H1 (cell line): ENCODE measurements at regions not wholly inside any gene's neighbourhood (a gene's known extent, or its start where the extent isn't known, plus 50 kb on each side); places are given as distances from the start of the nearest gene placed in this dataset.

Experiments used
- CEBPB ChIP-seq: IDR thresholded peaks from 2 replicates; pipeline ENCODE4 v1.6.1; 2012; ENCODE audit warnings: low read depth, low read length
- CTCF ChIP-seq, 3 experiments: IDR thresholded peaks; 1 replicate in 2 of 3; 2 replicates in 1 of 3; pipeline versions ENCODE4 v1.5.1 to v1.6.1; 2011; ENCODE audit warnings: low read length in 3 of 3, mild to moderate bottlenecking in 3 of 3, inconsistent platforms in 2 of 3, low read depth in 1 of 3, moderate library complexity in 1 of 3; ENCODE audit not compliant: insufficient read depth in 1 of 3; ENCODE audit errors: control extremely low read depth in 1 of 3
- HDAC2 ChIP-seq, 2 experiments: fragments of 300-600 bp in 1 of 2; sonication (generic) in 1 of 2; IDR thresholded peaks; 2 replicates each; pipeline ENCODE4 v1.6.1; 2011 to 2012; ENCODE audit warnings: low read depth in 2 of 2, low read length in 2 of 2, mild to moderate bottlenecking in 2 of 2, moderate library complexity in 2 of 2, borderline replicate concordance in 1 of 2, inconsistent platforms in 1 of 2
- SIX5 ChIP-seq: IDR thresholded peaks from 2 replicates; pipeline ENCODE4 v1.6.1; 2011; ENCODE audit warnings: mild to moderate bottlenecking, low read depth, low read length
- SP4 ChIP-seq: IDR thresholded peaks from 2 replicates; pipeline ENCODE4 v1.6.1; 2012; ENCODE audit warnings: low read length, inconsistent platforms
- ZNF274 ChIP-seq: IDR thresholded peaks from 2 replicates; pipeline ENCODE4 v1.7.0; 2012; ENCODE audit warnings: low read length, borderline replicate concordance; ENCODE audit errors: extremely low read depth
- TF ChIP-seq, protein P1 (sequence below): fragments of 300-600 bp; sonication (generic); IDR thresholded peaks from 2 replicates; pipeline ENCODE4 v1.7.1; 2012; ENCODE audit warnings: low read length, moderate library complexity, mild to moderate bottlenecking, inconsistent platforms; ENCODE audit not compliant: insufficient replicate concordance

DNA sequence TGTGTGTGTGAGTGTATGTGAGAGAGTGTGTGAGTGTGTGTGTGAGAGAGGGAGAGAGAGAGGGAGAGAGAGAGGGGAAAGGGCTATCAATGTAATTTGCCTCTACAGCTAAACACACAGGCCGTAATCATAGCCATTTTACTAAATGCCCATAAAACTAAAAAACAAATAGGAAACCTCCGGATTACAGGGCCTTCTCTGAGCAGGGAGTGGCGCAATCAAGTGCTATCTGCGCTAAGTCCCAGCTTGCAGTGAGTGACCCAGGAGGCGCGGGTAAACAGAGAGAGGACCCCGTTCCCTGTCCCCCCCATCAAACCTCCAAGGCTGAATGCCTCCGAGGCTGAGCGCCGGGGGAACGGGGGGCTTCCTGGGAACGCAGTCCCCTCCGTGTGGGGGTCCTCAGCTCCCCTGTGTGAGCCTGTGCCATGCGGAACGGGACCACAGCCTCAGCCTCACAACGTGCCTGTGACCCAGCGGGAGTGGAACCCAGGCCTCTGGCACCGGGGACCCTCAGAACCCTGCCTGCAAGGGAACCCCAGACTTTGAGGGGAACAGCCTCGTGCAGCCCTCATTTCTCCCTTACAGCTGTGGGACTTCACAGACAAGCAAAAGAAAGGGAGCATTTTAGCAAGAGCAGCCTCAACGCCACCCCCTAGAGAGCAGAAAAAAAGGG lies 54.7 kb upstream of the ID2 start (continued):
- TF ChIP-seq, protein P1, sequence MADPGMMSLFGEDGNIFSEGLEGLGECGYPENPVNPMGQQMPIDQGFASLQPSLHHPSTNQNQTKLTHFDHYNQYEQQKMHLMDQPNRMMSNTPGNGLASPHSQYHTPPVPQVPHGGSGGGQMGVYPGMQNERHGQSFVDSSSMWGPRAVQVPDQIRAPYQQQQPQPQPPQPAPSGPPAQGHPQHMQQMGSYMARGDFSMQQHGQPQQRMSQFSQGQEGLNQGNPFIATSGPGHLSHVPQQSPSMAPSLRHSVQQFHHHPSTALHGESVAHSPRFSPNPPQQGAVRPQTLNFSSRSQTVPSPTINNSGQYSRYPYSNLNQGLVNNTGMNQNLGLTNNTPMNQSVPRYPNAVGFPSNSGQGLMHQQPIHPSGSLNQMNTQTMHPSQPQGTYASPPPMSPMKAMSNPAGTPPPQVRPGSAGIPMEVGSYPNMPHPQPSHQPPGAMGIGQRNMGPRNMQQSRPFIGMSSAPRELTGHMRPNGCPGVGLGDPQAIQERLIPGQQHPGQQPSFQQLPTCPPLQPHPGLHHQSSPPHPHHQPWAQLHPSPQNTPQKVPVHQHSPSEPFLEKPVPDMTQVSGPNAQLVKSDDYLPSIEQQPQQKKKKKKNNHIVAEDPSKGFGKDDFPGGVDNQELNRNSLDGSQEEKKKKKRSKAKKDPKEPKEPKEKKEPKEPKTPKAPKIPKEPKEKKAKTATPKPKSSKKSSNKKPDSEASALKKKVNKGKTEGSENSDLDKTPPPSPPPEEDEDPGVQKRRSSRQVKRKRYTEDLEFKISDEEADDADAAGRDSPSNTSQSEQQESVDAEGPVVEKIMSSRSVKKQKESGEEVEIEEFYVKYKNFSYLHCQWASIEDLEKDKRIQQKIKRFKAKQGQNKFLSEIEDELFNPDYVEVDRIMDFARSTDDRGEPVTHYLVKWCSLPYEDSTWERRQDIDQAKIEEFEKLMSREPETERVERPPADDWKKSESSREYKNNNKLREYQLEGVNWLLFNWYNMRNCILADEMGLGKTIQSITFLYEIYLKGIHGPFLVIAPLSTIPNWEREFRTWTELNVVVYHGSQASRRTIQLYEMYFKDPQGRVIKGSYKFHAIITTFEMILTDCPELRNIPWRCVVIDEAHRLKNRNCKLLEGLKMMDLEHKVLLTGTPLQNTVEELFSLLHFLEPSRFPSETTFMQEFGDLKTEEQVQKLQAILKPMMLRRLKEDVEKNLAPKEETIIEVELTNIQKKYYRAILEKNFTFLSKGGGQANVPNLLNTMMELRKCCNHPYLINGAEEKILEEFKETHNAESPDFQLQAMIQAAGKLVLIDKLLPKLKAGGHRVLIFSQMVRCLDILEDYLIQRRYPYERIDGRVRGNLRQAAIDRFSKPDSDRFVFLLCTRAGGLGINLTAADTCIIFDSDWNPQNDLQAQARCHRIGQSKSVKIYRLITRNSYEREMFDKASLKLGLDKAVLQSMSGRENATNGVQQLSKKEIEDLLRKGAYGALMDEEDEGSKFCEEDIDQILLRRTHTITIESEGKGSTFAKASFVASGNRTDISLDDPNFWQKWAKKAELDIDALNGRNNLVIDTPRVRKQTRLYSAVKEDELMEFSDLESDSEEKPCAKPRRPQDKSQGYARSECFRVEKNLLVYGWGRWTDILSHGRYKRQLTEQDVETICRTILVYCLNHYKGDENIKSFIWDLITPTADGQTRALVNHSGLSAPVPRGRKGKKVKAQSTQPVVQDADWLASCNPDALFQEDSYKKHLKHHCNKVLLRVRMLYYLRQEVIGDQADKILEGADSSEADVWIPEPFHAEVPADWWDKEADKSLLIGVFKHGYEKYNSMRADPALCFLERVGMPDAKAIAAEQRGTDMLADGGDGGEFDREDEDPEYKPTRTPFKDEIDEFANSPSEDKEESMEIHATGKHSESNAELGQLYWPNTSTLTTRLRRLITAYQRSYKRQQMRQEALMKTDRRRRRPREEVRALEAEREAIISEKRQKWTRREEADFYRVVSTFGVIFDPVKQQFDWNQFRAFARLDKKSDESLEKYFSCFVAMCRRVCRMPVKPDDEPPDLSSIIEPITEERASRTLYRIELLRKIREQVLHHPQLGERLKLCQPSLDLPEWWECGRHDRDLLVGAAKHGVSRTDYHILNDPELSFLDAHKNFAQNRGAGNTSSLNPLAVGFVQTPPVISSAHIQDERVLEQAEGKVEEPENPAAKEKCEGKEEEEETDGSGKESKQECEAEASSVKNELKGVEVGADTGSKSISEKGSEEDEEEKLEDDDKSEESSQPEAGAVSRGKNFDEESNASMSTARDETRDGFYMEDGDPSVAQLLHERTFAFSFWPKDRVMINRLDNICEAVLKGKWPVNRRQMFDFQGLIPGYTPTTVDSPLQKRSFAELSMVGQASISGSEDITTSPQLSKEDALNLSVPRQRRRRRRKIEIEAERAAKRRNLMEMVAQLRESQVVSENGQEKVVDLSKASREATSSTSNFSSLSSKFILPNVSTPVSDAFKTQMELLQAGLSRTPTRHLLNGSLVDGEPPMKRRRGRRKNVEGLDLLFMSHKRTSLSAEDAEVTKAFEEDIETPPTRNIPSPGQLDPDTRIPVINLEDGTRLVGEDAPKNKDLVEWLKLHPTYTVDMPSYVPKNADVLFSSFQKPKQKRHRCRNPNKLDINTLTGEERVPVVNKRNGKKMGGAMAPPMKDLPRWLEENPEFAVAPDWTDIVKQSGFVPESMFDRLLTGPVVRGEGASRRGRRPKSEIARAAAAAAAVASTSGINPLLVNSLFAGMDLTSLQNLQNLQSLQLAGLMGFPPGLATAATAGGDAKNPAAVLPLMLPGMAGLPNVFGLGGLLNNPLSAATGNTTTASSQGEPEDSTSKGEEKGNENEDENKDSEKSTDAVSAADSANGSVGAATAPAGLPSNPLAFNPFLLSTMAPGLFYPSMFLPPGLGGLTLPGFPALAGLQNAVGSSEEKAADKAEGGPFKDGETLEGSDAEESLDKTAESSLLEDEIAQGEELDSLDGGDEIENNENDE: no peak
- TF ChIP-seq CEBPB (no peak), SIX5 (no peak), SP4 (no peak), CTCF (IDR thresholded peaks at IDR 0.05; ENCODE audit: control extremely low read depth in 1 of 3, insufficient read depth in 1 of 3, low read depth in 1 of 3, low read length in 3 of 3) (no peak), HDAC2 (IDR thresholded peaks at IDR 0.05; ENCODE audit: borderline replicate concordance in 1 of 2, low read depth in 2 of 2, low read length in 2 of 2) (no peak), ZNF274 (no peak)
